Renal cortical epithelial cell (primary cell): ENCODE measurements at regions not wholly inside any gene's neighbourhood (a gene's known extent, or its start where the extent isn't known, plus 50 kb on each side); places are given as distances from the start of the nearest gene placed in this dataset.

Source experiments
- DNase-seq: peaks from one replicate; pipeline ENCODE4 v3.0.0-alpha.2; 2011; ENCODE audit warnings: low read depth

GRCh38 chr20:59431014-59431413 lies 130.6 kb downstream of the EDN3 start:
- DNase-seq: no peak

DNA sequence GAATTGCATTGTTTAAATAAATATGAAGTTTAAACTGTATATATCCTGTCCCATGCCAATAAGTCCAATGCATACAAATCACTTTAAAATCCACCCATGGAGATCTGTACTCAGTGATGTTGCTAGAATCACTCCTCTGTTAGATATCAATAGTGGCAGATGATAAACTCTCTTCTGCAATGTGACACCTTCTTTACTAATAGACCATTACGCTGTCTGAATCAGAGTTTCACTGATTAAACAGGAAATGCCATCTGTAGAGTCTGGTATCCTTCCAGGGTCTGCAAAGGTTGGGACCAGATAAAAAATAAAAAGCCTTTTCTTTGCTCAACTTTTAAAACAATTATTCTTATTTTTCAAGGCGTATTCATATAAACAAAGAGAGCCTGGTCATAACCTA lies 134.5 kb downstream of the EDN3 start:
- no peak for DNase-seq

- DNase-seq: no peak
These were observed 135.1 kb downstream of the EDN3 start for GRCh38 chr20:59435518-59435917.

- no peak for DNase-seq
These were observed 137.2 kb downstream of the EDN3 start for GRCh38 chr20:59437601-59438031.

GRCh38 chr20:59438201-59438600 lies 137.8 kb downstream of the EDN3 start:
- no peak for DNase-seq

DNA sequence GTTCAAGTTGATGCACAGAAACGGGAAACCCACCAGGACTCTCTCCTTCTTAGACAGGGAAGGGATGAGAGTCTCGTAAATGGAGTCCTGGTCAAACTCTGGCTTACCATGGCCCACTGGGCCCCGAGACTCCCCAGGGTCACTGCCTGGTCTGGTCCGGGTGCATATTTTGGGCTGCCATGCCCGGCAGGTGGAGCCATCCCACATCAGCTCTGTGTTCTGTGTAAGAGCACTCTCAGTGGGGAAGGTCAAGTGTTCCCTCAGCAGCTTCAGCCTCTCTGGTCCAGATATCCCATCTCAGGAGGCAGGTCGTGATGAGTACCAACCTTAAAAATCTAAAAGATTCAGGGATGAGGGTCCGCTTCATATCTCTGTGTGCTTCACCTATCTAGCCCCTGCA lies 138.8 kb downstream of the EDN3 start:
- no peak for DNase-seq

- DNase-seq: no peak
These were observed 140.9 kb downstream of the EDN3 start for GRCh38 chr20:59441306-59441705.

DNA sequence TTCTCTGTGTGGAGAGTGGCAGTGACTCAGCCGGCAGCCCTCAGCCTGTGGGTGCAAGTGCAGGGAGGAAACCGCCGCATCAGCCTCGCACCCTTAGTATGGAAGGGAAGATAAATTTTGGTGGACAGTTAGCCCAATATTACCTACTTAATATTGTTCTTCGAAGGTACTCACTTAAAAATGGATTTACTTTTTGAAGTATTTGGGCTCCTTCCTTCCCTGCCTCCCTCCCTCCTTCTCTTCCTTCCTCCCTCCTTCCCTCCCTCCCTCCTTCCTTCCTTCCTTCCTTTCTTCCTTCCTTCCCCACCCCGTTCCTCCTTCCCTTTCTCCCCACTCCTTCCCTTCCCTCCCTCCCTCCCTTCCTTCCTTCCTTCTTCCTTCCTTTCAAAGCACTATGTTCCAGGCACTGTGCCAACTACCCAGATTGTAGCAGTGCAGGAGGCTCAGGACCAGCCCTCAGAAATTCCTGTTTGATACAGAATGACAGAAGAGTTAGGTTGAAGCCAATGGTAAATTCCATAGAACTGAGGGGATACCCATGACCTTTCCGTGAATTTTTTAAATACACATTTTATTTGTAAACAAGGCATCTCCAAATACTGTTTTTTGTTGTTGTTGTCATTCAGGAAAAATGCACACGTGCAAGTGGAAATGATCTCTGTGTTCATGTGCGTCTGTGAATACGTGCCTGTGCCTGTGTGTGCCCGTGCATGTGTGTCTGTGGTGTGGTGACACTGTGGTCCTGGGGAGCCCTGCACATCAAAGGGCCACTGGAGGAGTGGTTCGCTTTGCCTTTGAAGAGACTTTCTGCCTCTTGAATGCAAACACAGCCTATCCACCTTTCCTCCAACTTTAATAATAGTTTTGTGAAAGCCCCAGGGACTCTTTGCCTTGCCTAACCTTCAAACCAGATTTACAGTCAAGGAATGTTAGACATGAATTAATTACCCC lies 141.7 kb downstream of the EDN3 start:
- DNase-seq: no peak

- DNase-seq: no peak
These were observed 143.1 kb downstream of the EDN3 start for GRCh38 chr20:59443550-59443949.

DNA sequence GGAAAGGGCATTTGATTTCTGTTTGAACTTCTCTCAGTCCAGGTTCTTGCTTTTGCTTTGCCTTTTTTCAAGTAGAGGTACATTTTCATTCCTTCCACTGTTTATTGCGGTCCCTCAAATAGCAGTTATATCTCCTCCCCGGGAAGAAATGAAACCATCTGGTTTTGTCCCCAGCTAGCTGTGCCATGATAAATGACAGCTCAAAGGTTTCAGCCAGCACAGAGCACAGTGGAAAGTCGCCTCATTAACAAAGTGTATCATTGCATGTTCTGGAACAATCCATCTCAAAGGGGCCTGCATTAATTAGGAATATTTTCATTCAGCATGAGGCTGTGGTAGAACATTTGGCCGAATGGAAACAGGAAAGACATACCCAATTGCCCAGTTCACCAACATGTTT lies 146.0 kb downstream of the EDN3 start:
- no peak for DNase-seq

DNA sequence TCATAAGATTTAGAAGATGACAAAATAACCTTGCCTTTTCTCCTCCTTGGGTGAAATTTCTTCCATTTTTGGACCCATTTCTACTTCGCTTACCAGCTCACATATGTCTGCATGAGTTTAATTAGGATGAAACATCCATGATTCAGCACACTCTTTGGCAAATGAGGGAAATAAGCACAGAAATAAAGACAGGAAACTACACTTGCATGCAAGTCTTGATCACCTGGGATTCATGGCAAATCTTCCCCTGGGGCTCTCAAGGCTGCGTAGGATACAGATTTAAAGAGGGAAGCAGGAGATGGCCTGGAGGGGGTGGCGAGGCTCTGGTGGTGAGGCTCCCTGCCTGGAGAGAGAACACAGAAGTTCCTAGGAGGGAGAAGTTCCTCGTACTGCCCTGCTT lies 147.8 kb downstream of the EDN3 start:
- DNase-seq: no peak

- DNase-seq: no peak
These were observed 148.5 kb downstream of the EDN3 start for GRCh38 chr20:59448851-59449444.

DNA sequence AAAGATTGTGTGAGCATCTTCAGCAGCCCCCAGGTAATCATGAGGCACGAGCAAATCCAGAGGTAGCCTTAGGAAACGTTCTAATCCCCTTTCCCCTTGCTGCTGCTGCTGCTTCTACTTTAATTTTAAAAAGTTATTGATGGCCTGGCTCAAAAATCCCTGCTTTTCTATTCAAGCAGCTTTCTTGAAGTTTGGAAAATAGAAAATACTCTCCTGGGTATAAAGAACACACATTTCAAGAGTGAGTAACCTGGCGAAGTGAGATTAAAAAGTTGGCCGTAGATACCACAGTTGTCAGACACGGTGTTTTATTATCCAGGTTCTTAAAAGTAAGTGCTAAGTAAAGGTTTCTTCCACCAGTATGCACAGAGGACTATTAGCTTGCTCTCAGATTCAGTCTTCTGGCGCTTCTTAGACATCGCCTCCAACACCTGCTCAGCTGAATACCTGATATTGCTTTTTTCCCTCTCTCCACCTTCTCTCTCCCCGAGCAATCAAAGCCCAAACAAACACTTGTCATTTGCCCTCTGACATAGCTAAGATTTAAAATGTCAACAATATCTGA lies 150.7 kb downstream of the EDN3 start:
- no peak for DNase-seq

DNA sequence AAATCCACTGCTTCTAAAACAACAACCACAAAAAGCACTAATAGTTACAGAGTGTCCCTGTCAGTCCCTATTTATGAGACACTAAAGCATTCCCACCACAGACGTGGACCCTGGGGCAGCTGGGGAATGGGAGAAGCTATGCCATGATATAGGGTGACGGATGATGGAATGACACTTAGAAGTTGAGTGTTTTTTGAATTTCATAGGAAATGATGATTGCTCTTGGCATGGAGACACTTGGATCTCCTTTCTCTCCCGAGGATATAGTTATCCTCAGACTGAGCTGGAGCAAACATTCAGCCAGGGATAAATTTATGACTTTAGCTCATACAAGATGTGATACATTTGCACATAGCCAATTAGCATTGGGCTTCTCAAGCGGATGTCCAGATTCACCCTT lies 151.2 kb downstream of the EDN3 start:
- DNase-seq: no peak

- DNase-seq: no peak
These were observed 151.5 kb upstream of the PHACTR3 start for GRCh38 chr20:59452856-59453255.

DNA sequence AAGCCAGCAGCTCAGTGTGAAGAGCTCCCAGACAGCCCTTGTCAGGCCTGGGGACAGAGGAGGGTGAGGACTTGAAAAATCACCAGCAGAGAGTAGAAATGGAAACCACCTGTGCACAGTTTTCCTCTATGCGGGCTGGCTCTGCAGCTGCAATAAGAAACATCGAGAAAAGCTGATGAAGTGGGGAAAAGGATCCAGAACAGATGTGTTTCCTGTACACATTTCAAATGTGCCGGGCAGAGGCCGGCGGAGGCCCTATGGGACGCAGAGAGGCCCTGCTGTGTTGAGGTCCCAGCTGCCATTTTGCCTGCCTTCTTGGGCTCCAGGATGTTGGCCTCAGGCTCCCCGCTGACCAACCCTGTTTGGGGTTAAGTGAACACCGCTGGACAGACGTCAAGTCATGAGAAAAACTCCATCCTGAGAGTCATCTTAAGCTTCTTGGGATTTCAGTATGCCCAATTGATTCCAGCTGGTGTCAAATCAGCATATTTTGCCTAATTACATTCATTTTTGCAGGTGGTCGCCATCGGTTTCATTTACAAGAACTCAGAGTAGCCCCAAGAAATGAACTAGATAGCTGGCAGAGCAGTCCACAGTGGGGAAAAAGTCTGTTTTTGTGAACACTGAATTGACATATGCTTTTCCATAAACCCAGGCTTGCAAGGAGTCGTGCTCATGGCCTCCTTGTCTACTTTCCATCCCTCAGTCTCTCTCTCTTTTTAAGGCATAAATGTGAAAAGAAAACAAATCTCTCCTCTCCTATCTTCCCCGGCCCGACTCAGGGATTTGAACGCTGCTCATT lies 150.4 kb upstream of the PHACTR3 start:
- DNase-seq: no peak

DNA sequence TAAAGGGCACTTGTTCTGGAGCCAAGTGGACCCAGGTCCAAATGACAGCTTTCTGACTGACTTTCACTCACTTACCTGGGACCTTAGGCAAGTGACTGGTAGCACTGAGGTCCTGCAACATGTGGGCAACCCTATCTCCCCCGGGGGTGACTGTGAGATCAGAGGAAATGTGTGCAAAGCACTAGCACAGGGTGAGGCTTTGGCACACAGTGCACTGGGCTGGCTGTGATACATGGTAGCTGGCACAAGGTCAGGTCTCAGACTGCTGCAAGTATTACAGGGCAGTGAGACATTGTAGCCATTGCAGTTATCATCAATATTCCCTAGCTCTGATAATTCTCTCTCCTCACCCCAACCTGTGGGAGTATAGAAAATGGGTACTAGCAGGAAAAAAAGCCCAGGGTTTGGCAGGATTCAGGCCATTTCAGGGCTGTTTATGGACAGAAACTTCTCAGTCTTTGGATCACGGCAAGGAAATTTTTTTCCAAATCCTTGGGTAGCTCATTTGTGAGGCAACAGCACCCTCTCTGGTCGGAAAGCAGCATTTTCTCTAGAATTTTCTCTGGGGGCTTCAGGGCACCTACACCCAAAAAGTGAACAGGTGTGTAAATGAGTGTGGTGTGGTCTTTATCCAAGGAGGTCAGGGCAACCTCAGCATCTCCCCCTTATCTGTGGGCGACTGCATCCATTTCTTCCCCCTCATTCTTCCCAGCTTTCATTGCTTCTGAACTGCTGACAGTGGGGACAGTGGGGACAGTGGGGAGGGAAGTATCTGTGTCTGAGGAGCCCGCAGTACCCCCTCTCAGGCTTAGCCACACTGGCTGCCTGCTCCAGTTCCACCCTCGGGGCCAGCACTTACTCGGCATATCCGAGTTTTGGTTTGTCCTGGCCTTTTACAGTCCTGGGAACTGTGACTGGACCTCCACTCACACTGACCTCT lies 148.7 kb upstream of the PHACTR3 start:
- DNase-seq: peak; percentile 3

GRCh38 chr20:59456342-59457279 lies 147.7 kb upstream of the PHACTR3 start:
- DNase-seq: no peak

DNA sequence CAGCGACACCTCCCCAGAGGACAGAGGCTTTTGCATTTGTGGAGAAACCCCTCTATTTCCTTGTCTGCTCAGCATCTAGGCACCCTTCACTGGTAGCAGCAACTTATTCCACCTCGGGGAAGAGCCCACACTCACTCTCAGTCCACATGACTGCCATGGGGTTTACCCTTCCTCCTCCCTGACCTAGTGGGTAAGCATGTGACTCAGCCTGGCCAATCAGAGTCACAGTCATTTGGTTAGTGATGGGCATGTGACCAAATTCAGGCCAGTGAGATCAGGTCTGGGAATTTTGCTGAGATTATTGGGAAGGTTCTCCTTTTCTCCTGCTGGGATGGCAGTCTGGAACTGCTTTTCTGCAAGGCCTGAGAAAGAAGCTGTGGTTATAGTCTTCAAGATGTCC lies 145.7 kb upstream of the PHACTR3 start:
- no peak for DNase-seq

DNA sequence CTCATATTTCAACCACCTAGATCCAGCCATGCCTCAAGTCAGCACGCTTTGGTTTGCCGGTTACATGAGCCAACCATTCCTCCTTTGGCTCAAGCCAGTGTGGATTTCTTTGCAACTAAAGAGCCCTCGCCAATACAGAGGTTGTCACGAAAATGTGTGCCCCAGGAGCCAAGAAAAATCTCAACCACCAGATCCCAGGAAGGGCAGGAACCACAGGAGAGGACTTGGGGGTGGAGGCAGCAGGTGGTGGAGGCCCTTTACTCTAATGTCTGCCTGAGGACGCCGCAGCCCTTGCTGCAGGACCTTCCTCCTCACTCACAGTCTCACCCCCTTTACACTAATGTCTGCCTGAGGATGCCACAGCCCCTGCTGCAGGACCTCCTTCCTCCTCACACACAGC lies 144.8 kb upstream of the PHACTR3 start:
- DNase-seq: no peak
